SK-N-SH treated with all-trans-retinoic acid at 6 μM for 48 hours (cell line): ENCODE measurements at regions not wholly inside any gene's neighbourhood (a gene's known extent, or its start where the extent isn't known, plus 50 kb on each side); places are given as distances from the start of the nearest gene placed in this dataset.
"Not testable (repeated sequence)": the region's sequence is repeated elsewhere in the genome, so short reads cannot be mapped to it uniquely, and the experiment has no call there.

Experiments used
- ATAC-seq: fragments of 200-7000 bp; cut with Tn5 transposase; 3 replicates; pipeline ENCODE4 v1.9.1; 2020; ENCODE audit warnings: mild to moderate bottlenecking, moderate library complexity
- ARNTL ChIP-seq: fragments of 450-650 bp; formaldehyde crosslinking; IDR thresholded peaks from 2 replicates; pipeline ENCODE4 v1.5.0; 2020; ENCODE audit warnings: low read depth, mild to moderate bottlenecking, moderate library complexity, borderline replicate concordance
- BACH2 ChIP-seq: fragments of 250-450 bp; sonication (Bioruptor Pico); IDR thresholded peaks from 2 replicates; pipeline ENCODE4 v1.9.0; 2021; ENCODE audit warnings: mild to moderate bottlenecking, borderline replicate concordance
- CSDC2 ChIP-seq: fragments of 250-450 bp; sonication (Bioruptor Pico); IDR thresholded peaks from 2 replicates; pipeline ENCODE4 v1.5.0; 2020; ENCODE audit warnings: mild to moderate bottlenecking, moderate library complexity
- ESRRG ChIP-seq: fragments of 250-450 bp; sonication (Bioruptor Pico); IDR thresholded peaks from 2 replicates; pipeline ENCODE4 v1.6.1; 2021; ENCODE audit warnings: mild to moderate bottlenecking
- GLIS3 ChIP-seq: fragments of 250-450 bp; sonication (Bioruptor Pico); IDR thresholded peaks from 2 replicates; pipeline ENCODE4 v1.5.0; 2020; ENCODE audit warnings: mild to moderate bottlenecking, moderate library complexity
- ISL1 ChIP-seq: fragments of 250-450 bp; sonication (Bioruptor Pico); IDR thresholded peaks from 2 replicates; pipeline ENCODE4 v2.1.2; 2022; ENCODE audit warnings: mild to moderate bottlenecking, moderate library complexity
- OSR1 ChIP-seq: fragments of 250-450 bp; sonication (Bioruptor Pico); IDR thresholded peaks from 2 replicates; pipeline ENCODE4 v1.8.0; 2022; ENCODE audit warnings: moderate library complexity, mild to moderate bottlenecking, inconsistent platforms
- PPARA ChIP-seq: fragments of 250-450 bp; sonication (Bioruptor Pico); IDR thresholded peaks from 2 replicates; pipeline ENCODE4 v1.5.0; 2020; ENCODE audit warnings: mild to moderate bottlenecking, borderline replicate concordance
- RARB ChIP-seq: fragments of 250-450 bp; sonication (Bioruptor Pico); IDR thresholded peaks from 2 replicates; pipeline ENCODE4 v1.8.0; 2021; ENCODE audit warnings: mild to moderate bottlenecking, moderate library complexity
- SNAI2 ChIP-seq: fragments of 250-450 bp; sonication (Bioruptor Pico); IDR thresholded peaks from 2 replicates; pipeline ENCODE4 v1.5.0; 2020; ENCODE audit warnings: mild to moderate bottlenecking, moderate library complexity
- TCF4 ChIP-seq: fragments of 250-450 bp; sonication (Bioruptor Pico); IDR thresholded peaks from 2 replicates; pipeline ENCODE4 v1.8.0; 2021; ENCODE audit warnings: mild to moderate bottlenecking, moderate library complexity, borderline replicate concordance
- TOX ChIP-seq: fragments of 250-450 bp; sonication (Bioruptor Pico); IDR thresholded peaks from 2 replicates; pipeline ENCODE4 v1.8.0; 2021; ENCODE audit warnings: mild to moderate bottlenecking, moderate library complexity, borderline replicate concordance
- ZFP3 ChIP-seq: fragments of 250-450 bp; sonication (Bioruptor Pico); IDR thresholded peaks from 2 replicates; pipeline ENCODE4 v1.5.0; 2020; ENCODE audit warnings: mild to moderate bottlenecking, moderate library complexity
- ZFP30 ChIP-seq: fragments of 450-650 bp; formaldehyde crosslinking; IDR thresholded peaks from 2 replicates; pipeline ENCODE4 v1.5.0; 2022; ENCODE audit warnings: mild to moderate bottlenecking, moderate library complexity
- ZNF565 ChIP-seq: fragments of 450-650 bp; formaldehyde crosslinking; conservative IDR thresholded peaks from 2 replicates; pipeline ENCODE4 v1.5.0; 2020; ENCODE audit warnings: low read depth, mild to moderate bottlenecking, moderate library complexity
- ZNF70 ChIP-seq: fragments of 450-650 bp; formaldehyde crosslinking; IDR thresholded peaks from 2 replicates; pipeline ENCODE4 v1.5.0; 2020; ENCODE audit warnings: mild to moderate bottlenecking, moderate library complexity
- ZNF8 ChIP-seq: fragments of 450-650 bp; formaldehyde crosslinking; IDR thresholded peaks from 2 replicates; pipeline ENCODE4 v1.5.0; 2020; ENCODE audit warnings: mild to moderate bottlenecking, moderate library complexity
- TF ChIP-seq, protein P1 (sequence below): fragments of 250-450 bp; sonication (Bioruptor Pico); IDR thresholded peaks from 2 replicates; pipeline ENCODE4 v1.5.0; 2020; ENCODE audit warnings: mild to moderate bottlenecking, moderate library complexity
- TF ChIP-seq, protein P2 (sequence below): fragments of 250-450 bp; sonication (Bioruptor Pico); IDR thresholded peaks from 2 replicates; pipeline ENCODE4 v1.8.0; 2020; ENCODE audit warnings: mild to moderate bottlenecking, moderate library complexity, borderline replicate concordance
- TF ChIP-seq, protein P3 (sequence below): fragments of 250-450 bp; sonication (Bioruptor Pico); IDR thresholded peaks from 2 replicates; pipeline ENCODE4 v1.5.1; 2020; ENCODE audit warnings: low read depth, mild to moderate bottlenecking, moderate library complexity
- TF ChIP-seq, protein P4 (sequence below): fragments of 250-450 bp; sonication (Bioruptor Pico); IDR thresholded peaks from 2 replicates; pipeline ENCODE4 v1.5.1; 2021; ENCODE audit warnings: mild to moderate bottlenecking, moderate library complexity

DNA sequence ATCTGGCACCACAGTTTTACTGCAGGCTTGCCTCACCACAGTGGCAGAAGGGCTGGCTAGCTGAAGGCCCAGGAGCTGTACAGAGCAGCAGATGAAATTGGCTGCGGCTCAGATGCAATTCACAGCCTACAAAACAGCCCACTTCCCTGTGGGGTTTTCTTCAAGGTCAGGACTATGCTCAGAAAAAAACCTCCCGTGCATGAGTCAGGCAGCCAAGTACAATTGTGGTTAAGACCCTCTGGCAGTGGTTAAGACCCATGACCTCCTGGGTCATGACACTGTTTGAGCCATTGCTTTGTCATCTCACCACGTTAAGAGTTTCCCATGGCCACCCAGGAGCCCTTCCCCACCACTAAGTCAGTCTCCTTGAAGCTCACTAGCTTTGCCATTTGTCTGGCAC is 276.3 kb downstream of the HNRNPD start:
- TF ChIP-seq GLIS3 (no peak), BACH2 (no peak), ZNF565 (no peak), CSDC2 (CRISPR knock-in tag) (no peak), ZFP30 (CRISPR knock-in tag) (no peak), SNAI2 (CRISPR knock-in tag) (no peak), ZFP3 (CRISPR knock-in tag) (no peak), TCF4 (CRISPR knock-in tag) (no peak), ARNTL (no peak)
- TF ChIP-seq, protein P1, sequence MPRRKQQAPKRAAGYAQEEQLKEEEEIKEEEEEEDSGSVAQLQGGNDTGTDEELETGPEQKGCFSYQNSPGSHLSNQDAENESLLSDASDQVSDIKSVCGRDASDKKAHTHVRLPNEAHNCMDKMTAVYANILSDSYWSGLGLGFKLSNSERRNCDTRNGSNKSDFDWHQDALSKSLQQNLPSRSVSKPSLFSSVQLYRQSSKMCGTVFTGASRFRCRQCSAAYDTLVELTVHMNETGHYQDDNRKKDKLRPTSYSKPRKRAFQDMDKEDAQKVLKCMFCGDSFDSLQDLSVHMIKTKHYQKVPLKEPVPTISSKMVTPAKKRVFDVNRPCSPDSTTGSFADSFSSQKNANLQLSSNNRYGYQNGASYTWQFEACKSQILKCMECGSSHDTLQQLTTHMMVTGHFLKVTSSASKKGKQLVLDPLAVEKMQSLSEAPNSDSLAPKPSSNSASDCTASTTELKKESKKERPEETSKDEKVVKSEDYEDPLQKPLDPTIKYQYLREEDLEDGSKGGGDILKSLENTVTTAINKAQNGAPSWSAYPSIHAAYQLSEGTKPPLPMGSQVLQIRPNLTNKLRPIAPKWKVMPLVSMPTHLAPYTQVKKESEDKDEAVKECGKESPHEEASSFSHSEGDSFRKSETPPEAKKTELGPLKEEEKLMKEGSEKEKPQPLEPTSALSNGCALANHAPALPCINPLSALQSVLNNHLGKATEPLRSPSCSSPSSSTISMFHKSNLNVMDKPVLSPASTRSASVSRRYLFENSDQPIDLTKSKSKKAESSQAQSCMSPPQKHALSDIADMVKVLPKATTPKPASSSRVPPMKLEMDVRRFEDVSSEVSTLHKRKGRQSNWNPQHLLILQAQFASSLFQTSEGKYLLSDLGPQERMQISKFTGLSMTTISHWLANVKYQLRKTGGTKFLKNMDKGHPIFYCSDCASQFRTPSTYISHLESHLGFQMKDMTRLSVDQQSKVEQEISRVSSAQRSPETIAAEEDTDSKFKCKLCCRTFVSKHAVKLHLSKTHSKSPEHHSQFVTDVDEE: no peak
- TF ChIP-seq, all 23 proteins: peak for 0
- ATAC-seq: no peak

DNA sequence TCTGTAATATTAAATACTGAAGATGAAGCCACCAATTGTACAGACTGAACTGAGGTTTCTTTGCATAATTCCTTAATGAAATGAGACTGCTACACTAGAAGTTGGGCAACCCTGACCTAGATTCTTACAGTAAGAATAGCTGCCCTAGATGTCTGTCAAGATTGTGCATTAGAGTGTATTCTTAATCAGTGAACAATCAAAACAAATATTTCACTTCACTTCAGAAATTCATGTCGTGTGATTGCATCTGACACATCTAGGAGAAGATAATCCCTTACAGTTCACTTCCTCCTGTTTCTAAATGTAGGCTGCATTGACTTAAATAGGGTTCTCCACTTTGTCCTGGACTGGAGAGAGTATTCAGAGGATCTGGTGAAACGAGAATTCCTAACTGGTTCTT is 283.1 kb downstream of the HNRNPD start:
- no peak for ATAC-seq
- no peak for TF ChIP-seq CSDC2 (CRISPR knock-in tag)
- no peak for TF ChIP-seq ARNTL
- TF ChIP-seq RARB: no peak
- no peak for TF ChIP-seq TOX (CRISPR knock-in tag)
- no peak for TF ChIP-seq ZFP30 (CRISPR knock-in tag)
- TF ChIP-seq TCF4 (CRISPR knock-in tag): no peak
- TF ChIP-seq ZFP3 (CRISPR knock-in tag): no peak
- no peak for TF ChIP-seq ZNF8

DNA sequence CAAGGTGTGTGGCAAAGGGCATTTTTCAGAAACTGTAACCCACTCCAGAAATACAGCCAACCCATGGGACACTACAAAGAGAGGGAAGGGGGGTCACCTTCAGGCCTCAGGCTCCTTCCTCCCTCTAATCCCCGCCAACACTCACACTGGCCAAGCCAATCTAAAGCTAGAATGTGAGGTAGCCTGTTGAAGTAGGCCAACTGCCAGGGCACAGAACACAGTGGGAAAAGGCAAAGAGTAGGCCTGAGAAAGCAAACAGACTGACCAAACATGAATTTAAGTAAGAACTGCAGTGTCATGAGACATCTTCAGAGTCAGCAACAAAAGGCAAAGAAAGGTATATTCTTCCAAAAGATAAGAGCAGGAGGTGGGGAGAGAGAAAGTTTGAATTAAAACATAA is 289.0 kb downstream of the HNRNPD start:
- no peak for ATAC-seq

DNA sequence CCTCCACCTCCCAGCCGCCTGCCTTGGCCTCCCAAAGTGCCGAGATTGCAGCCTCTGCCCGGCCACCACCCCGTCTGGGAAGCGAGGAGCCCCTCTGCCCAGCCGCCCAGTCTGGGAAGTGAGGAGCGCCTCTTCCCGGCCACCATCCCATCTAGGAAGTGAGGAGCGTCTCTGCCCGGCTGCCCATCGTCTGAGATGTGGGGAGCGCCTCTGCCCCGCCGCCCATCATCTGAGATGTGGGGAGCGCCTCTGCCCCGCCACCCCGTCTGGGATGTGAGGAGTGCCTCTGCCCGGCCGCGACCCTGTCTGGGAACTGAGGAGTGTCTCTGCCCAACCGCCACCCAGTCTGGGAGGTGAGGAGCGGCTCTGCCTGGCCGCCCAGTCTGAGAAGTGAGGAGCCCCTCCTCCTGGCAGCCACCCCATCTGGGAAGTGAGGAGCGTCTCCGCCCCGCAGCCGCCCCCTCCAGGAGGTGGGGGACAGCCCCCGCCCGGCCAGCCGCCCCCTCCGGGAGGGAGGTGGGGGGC is 296.3 kb downstream of the HNRNPD start:
- not testable (repeated sequence) for ATAC-seq

More for the DNA sequence above, 289.0 kb downstream of the HNRNPD start:
- TF ChIP-seq TCF4 (CRISPR knock-in tag) (no peak), PPARA (CRISPR knock-in tag) (no peak), CSDC2 (CRISPR knock-in tag) (no peak)
- TF ChIP-seq, protein P2, sequence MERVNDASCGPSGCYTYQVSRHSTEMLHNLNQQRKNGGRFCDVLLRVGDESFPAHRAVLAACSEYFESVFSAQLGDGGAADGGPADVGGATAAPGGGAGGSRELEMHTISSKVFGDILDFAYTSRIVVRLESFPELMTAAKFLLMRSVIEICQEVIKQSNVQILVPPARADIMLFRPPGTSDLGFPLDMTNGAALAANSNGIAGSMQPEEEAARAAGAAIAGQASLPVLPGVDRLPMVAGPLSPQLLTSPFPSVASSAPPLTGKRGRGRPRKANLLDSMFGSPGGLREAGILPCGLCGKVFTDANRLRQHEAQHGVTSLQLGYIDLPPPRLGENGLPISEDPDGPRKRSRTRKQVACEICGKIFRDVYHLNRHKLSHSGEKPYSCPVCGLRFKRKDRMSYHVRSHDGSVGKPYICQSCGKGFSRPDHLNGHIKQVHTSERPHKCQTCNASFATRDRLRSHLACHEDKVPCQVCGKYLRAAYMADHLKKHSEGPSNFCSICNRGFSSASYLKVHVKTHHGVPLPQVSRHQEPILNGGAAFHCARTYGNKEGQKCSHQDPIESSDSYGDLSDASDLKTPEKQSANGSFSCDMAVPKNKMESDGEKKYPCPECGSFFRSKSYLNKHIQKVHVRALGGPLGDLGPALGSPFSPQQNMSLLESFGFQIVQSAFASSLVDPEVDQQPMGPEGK (CRISPR knock-in tag): no peak
- TF ChIP-seq, protein P1: no peak
- TF ChIP-seq, all 23 proteins: peak for 0

DNA sequence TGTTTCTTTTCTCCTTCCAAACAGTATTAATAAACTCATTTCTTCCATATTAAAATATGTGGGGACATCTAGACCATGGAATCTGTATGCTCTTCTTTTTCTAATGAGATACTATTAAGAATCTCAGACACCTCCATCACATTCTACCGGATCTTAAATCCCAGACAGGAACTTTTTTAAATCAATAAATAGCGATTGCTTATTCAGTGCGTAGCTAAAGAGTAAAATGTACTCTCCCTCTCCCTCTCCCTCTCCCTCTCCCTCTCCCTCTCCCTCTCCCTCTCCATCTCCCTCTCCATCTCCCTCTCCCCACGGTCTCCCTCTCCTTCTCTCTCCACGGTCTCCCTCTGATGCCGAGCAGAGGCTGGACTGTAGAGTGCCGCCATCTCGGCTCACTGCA is 297.0 kb downstream of the HNRNPD start:
- ATAC-seq: no peak
- no peak for TF ChIP-seq RARB
- no peak for TF ChIP-seq TCF4 (CRISPR knock-in tag)
- no peak for TF ChIP-seq OSR1 (CRISPR knock-in tag)
- no peak for TF ChIP-seq ZFP3 (CRISPR knock-in tag)
- TF ChIP-seq ESRRG: no peak
- TF ChIP-seq, protein P2 (CRISPR knock-in tag): no peak
- no peak for TF ChIP-seq PPARA (CRISPR knock-in tag)
- no peak for TF ChIP-seq ZNF70 (CRISPR knock-in tag)
- no peak for TF ChIP-seq ISL1 (CRISPR knock-in tag)
- TF ChIP-seq, protein P3, sequence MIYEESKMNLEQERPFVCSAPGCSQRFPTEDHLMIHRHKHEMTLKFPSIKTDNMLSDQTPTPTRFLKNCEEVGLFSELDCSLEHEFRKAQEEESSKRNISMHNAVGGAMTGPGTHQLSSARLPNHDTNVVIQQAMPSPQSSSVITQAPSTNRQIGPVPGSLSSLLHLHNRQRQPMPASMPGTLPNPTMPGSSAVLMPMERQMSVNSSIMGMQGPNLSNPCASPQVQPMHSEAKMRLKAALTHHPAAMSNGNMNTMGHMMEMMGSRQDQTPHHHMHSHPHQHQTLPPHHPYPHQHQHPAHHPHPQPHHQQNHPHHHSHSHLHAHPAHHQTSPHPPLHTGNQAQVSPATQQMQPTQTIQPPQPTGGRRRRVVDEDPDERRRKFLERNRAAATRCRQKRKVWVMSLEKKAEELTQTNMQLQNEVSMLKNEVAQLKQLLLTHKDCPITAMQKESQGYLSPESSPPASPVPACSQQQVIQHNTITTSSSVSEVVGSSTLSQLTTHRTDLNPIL (CRISPR knock-in tag): no peak
- TF ChIP-seq ZNF565: no peak
- TF ChIP-seq, protein P4, sequence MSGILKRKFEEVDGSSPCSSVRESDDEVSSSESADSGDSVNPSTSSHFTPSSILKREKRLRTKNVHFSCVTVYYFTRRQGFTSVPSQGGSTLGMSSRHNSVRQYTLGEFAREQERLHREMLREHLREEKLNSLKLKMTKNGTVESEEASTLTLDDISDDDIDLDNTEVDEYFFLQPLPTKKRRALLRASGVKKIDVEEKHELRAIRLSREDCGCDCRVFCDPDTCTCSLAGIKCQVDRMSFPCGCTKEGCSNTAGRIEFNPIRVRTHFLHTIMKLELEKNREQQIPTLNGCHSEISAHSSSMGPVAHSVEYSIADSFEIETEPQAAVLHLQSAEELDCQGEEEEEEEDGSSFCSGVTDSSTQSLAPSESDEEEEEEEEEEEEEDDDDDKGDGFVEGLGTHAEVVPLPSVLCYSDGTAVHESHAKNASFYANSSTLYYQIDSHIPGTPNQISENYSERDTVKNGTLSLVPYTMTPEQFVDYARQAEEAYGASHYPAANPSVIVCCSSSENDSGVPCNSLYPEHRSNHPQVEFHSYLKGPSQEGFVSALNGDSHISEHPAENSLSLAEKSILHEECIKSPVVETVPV: no peak
- no peak for TF ChIP-seq BACH2
